ENCODE measurements at regions not wholly inside any gene's neighbourhood (a gene's known extent, or its start where the extent isn't known, plus 50 kb on each side); places are given as distances from the start of the nearest gene placed in this dataset.

DNA sequence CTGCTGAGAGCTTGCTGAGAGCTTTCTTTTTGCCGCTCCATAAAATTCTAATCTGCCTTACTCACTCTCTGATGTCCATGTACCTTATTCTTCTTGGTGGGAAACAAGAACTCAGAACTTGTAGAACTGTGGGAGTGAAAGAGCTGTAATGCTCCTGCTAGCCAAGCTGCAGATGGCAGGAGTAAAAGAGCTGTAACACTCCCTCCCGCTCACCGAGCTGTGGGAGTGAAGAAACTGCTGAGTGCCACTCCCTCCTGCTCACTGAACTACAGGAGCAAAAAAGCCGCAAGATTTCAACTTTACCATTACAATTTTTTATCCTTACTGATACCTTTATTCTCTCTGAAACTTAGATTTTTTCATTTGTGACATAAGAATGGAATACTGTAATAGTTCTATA lies 199.1 kb downstream of the SI start:
- TF ChIP-seq, protein P1, sequence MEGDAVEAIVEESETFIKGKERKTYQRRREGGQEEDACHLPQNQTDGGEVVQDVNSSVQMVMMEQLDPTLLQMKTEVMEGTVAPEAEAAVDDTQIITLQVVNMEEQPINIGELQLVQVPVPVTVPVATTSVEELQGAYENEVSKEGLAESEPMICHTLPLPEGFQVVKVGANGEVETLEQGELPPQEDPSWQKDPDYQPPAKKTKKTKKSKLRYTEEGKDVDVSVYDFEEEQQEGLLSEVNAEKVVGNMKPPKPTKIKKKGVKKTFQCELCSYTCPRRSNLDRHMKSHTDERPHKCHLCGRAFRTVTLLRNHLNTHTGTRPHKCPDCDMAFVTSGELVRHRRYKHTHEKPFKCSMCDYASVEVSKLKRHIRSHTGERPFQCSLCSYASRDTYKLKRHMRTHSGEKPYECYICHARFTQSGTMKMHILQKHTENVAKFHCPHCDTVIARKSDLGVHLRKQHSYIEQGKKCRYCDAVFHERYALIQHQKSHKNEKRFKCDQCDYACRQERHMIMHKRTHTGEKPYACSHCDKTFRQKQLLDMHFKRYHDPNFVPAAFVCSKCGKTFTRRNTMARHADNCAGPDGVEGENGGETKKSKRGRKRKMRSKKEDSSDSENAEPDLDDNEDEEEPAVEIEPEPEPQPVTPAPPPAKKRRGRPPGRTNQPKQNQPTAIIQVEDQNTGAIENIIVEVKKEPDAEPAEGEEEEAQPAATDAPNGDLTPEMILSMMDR (conservative IDR thresholded peaks at IDR 0.05; ENCODE audit: low read length) = no peak
- no peak overlapping the region for H3K4me3 ChIP-seq (ENCODE audit: low read length)
- DNase-seq (ENCODE audit: low read depth) = no peak

GRCh38 chr3:164864454-164864853 lies 213.8 kb downstream of the SI start:
- TF ChIP-seq, protein P1 (conservative IDR thresholded peaks at IDR 0.05; ENCODE audit: low read length) = no peak
- no peak overlapping the region for H3K4me3 ChIP-seq (ENCODE audit: low read length)
- DNase-seq (ENCODE audit: low read depth) = no peak

- TF ChIP-seq, protein P1 (conservative IDR thresholded peaks at IDR 0.05; ENCODE audit: low read length) = no peak
- no peak overlapping the region for H3K4me3 ChIP-seq (ENCODE audit: low read length)
- no peak for DNase-seq (ENCODE audit: low read depth)
Measured at GRCh38 chr3:164852866-164853265, 225.4 kb downstream of the SI start.

- DNase-seq (ENCODE audit: low read depth) = no peak
- no peak overlapping the region for H3K4me3 ChIP-seq (ENCODE audit: low read length)
- TF ChIP-seq, protein P1 (conservative IDR thresholded peaks at IDR 0.05; ENCODE audit: low read length) = no peak
Measured at GRCh38 chr3:164851905-164852304, 226.4 kb downstream of the SI start.

- DNase-seq (ENCODE audit: low read depth) = no peak
- H3K4me3 ChIP-seq (ENCODE audit: low read length) = no peak overlapping the region
- TF ChIP-seq, protein P1 (conservative IDR thresholded peaks at IDR 0.05; ENCODE audit: low read length) = no peak
Measured at GRCh38 chr3:164851204-164851603, 227.1 kb downstream of the SI start.

DNA sequence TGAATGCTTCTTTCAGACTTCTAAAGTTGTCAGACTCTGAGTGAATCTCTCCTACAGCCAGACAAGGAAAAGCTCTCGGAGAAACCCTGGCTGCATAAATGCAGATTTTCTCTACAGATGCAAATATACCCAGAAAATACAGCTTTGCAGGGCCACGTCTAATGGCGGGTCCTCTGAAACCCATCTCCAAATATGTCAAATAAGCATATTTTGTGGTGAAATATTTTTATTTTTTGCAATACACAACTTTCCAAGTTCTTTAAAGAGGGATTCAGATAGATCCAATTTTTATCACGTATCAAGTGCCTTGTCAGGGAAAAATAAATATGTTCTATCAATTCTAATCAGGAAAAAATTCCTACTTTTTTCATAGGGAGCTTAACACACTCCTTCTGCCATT lies 229.4 kb downstream of the SI start:
- no peak for DNase-seq (ENCODE audit: low read depth)
- TF ChIP-seq, protein P1 (conservative IDR thresholded peaks at IDR 0.05; ENCODE audit: low read length) = no peak
- H3K4me3 ChIP-seq (ENCODE audit: low read length) = no peak overlapping the region

DNA sequence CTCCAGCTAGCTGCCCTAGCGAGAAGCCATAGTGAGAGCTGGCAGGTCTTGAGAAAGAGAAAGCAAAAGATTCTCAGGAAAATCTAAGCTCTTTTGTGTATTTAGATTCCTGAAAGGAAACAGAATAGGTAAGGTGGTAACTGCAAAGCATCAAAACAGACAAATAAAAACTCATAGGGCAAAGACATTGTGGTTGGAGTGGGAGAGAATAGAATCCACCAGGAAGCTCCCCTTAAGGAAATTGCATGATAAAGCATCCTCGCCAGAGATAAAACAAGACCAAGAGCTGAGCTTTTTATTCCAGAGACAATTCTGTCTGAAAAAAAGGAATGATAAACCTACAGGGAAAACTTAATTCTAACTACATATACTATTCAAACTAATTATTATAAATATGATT lies 232.6 kb downstream of the SI start:
- TF ChIP-seq, protein P1 (conservative IDR thresholded peaks at IDR 0.05; ENCODE audit: low read length) = no peak
- H3K4me3 ChIP-seq (ENCODE audit: low read length) = no peak overlapping the region
- no peak for DNase-seq (ENCODE audit: low read depth)
